ENCODE measurements at regions not wholly inside any gene's neighbourhood (a gene's known extent, or its start where the extent isn't known, plus 50 kb on each side); places are given as distances from the start of the nearest gene placed in this dataset.

DNA sequence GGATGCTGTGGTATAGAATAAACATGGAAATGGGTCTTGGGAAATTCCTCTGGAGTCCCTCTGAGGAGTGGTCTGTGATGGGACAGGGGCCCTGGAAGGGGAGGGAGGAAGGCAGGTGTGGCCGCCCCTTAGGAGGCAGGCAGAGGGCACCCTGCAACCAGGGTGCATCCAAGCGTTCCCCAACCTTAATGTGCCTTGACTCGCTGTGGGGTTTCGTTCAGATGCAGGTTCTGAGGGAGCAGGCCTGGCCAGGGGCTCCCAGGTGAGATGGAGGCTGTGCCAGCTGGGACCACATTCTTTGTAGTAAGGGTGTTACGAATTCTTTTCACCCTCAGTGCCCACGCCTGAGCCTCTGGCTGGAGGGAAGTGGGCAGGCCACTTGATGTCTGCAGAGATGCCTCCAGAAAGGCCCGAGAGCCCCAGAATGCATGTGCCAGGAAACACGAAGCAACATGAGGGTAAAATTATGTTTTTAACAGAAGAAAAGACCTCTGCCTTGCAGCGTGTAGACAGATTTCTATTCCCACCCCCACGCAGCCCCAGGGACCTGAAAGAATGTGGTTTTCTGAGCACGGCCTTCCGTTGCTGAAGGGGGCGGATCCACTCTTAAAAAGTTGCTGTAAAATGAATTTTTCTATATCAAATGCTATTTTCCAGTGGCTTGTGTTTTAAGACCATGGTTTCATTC, 150.4 kb upstream of the IER5L start:
- DNase-seq (ENCODE audit: low read depth), result no peak

DNA sequence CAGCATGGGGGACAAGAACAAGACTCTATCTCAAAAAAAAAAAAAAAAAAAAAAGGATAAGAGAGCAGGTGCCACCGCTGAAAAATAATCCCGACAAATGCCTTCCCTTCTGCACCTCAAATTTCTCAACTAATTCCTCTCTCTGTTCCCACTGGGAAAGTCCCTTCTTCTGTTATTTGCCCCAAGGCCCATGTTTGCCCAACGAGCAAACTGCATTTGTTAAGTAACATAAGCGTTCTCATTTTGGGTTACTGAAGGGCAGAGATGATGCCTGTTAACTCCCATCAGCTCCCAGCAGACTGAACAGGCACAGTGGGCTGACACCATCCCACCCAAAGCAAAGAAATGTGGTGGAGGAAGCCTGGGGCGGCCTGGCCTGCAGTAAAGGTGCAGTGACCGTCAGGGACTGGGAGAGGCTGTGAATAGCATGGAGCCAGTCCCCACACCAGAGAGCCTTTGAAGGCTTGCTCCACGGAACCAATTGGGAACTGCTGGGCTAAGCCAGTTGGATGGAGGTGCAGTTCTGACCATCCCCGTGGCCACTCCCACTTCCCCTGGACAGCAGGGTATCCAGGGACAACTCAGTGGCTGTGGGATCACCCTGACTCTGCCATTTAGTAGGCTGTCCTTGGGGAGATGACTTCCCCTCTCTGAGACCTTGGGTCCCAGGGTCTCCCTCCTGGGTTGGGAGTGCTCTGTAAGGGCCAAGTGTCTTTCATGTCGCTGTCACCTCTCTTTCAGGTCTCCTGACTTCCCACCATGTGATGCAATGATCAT, 149.7 kb upstream of the IER5L start:
- no peak for DNase-seq (ENCODE audit: low read depth)

DNA sequence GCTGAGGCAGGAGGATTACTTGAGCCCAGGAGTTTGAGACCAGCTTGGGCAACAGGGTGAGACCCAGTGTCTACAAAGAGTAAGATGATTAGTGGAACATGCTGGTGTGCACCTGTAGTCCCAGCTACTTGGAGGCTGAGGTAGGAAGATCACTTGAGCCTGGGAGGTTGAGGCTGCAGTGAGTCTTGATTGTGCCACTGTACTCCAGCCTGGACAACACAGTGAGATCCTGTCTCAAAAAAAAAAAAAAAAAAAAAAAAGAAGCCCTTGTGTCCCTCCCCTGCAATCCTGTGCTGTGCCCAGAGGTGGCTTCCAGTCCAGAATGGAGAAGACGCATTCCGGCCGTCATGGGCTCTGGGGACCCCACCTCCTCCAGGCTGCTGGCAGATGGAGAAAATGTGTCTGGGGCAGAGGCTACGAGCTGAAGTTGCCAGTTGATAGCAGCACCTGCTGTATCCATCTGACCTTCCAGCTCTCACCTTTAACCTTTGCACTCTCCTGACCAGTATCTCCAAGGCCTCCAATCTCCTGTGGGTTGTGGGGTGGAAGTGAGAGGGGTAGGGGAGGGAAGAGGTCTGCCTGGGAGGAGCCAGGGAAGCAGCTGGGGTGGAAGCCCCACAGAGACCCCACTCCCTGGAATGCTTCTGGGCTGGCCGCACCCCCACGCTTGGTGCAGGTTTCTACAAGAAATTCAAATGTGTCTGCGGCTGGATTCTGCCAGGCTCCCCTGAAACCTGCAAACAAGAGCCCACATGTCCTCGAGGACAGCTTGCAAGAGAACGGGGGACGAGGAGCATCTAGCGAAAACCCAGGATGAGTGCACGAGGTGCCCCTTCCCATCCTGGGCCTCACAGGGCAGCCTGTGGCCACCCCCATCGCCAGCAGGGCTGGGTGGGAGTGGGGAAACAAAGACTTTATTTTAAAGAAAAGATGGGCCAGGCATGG, 148.3 kb upstream of the IER5L start:
- DNase-seq (ENCODE audit: low read depth), result no peak

DNA sequence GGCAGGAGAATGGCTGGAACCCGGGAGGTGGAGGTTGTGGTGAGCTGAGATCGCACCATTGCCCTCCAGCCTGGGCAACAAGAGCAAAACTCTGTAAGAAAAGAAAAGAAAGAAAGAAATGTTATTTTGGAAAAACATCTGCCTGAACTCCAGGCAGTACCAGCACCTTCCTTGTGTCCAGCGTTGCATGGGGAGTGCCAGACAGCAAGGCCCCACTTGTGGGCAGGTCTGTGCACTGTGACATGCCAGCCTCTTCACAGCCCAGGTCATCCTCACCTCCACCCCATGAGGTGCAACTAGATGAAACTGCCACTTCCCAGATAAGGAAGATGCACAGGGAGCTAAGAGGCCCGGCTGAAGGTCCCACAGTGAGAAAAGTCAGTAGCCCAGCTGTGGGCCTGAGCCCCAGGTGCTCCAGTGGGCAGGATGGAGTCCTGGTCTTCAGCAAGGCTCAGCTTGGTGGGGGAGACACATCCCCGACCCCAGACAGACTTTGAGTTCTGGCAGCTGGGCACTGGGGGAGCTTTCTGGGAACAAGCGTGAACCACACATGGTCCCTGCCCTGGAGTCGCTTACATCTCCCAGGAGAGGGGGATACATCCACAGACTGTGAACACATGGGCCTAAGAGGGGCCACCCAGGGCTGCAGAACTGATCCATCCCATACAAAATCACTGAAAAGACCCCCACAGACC, 146.9 kb upstream of the IER5L start:
- DNase-seq (ENCODE audit: low read depth), result no peak

DNA sequence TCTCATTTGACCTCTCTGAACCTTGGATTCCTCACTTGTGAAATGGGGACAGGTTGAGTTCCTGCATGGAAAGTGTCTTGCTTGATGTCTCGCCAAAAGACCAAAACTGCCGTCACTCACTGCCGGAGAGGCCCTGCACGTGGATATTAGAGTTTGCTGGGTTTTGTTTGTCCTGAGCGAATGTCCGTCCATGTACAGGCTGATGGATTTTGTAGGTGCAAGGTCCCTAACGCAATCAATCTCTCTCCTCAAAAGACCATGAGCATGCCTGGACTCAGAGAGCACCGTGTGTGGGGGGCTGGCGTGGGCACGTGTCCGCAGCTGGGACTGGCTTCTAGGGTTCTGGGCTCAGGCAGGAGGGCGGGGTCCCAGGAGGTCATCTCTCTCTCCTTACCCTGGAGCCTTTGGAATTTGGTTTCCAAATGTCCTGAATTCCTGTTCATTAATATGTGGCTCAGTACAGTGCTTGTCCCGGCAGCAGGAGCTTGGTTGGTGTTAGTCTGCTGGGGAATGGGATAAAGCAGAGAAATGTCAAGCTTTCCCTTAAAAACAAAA, 146.0 kb upstream of the IER5L start:
- no peak for DNase-seq (ENCODE audit: low read depth)

DNA sequence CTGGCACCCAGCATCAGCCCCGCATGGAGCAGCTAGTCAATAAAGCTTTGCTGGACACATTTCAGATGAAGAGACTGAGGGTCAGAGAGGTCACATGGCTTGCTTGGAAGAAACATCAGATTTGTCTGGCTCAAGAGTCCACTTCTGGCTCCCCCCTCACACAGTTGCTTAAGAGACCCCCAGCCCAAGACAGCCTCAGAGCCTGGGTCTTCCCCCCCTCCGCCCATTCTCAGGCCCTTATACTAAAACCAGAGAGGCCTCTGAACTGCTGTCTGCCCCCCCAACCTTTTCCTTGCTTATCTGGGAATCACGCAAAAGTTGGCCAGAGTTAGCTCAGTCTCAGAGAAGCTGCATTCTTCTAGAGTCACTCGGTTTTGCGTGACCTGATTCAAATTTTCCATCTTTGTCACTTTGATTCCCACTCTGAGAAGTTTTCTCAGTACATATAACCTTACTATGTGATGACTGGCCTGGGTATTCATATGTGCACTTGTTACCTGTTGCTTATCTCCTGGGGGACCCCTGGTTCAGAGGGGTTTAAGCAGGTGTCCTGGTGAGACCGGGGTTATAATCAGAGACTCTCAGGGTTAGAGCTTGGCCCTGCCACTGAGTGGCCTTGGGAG, 145.4 kb upstream of the IER5L start:
- no peak for DNase-seq (ENCODE audit: low read depth)

DNA sequence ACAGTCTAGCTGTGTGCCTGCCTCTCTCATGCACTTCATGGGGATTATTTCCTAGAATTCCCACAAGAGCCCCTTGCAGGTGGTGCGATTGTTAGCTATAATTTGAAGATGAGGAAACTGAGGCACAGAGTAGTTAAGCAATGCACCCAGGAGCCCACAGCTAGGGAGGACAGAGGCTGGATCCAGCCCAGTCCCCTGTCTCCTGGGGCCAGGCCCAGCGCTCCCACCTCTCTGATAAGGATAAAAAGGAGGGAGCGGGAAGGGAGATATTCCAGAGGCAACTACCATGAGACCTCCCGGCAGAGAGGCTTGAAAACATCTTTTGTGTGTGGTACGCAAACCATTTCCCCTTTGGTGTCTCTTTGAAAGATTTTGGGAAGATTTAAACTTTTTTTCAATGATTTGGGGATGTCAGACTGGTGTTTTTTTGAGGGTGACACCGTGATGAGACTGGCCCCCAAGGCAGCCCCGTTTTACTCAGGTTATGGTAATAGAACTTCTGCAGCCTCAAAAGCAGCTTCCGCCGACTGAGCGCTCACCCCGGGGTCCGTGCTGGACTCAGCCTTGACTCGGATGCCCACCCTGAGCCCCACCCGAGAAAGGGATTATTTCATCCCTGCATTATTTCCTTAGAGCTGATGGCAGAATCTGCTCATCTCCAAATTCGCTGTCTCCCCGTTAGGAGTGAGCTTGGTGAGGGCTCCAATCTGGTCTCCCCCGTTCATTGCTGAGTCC, 144.7 kb upstream of the IER5L start:
- DNase-seq (ENCODE audit: low read depth), result no peak

DNA sequence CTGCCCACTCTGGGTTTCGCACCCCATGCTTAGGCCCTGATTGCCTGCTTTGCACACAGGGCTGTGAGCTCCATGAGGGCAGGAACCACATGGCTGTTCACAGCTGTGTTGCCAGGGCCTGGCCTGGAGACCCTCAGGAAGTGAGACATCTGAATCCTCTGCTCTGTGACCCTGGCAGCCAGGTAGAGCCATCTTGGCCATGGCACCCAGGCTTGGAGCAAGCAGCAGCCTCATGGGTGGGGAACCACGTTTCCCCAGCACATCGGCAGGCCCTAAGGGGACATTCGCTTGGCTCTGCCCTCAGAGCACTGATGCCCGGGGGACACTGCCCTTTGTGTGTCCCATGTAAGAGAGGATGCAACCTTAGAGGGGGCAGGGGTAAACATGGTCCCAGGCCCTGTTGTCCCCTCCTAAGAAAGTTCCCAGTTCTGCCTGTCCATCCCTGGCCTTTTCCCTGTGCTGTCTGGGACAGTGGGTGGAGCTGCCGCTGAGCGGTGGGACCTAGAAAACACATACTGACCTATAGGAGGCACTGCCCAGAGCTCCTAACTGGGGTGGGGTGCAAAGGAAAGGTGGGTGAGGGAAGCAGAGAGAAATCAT, 144.1 kb upstream of the IER5L start:
- DNase-seq (ENCODE audit: low read depth), result no peak

DNA sequence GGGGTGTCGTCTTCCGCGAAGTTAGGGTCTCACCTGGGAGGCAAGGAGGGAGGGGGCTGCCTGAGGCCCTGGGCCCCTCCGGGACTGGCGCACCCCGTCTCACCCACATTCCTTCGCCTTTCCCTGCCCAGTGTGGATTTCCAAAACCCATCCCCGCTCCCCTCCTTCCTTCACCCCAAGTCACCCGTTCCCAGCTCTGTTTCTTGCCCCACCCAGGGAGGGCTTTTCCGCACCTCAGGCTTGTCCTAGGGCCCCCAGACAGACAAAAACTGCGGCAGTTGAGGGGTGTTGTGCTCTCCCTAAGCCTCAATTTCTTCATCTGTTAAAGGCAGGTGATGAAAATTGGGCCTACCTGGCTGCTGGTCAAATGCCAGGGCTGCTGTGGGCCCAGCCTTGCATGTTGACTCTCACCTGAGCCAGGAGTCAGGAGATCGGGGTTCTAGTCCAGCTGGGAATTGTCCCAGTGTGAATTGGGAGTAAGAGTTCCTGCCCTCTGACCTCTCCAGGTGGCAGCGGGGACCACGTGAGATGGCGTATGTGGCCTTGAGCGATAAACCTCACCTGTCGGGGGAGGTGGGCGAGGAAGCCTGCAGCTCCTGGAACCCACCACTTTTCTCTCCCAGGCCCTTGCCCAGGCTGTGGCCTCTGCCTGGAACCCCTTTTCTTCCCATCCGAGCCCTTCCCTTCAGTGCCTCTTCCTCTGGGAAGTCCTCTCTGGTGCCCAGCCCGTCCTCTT, 143.4 kb upstream of the IER5L start:
- DNase-seq (ENCODE audit: low read depth), result no peak

DNA sequence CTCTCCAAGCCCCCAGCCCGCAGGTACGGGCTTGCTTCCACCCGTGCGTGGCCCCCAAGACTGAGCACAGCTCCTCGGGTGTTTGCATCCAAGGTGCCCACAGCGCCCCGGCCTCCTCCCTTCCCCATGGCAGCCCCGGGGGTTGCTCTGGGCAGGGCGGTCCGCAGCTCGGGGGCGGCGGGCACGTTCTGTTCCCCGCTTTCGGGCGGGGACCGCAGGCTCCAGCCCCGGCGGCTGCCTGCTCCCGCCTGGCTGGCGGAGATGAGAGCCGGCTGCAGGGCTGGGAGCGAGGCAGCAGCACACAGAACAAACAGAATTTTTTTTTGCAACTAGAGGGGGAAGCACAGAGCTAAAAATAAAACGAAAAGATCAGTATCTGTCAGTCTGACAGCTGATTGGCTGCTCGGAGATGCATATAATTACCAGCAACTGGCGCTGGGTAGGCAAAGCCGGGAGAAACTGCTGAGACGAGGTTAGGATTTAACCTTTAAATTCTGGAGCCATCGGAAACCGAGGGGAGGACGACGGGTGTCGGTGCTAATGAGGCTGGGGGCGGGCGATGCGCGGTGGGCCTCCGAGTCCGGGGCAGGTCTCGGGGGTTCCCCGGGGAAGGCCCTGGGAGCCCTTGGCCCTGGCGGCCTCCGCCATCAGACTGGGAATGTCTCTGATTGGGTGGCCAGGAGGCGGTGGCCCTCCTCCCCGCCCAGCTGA, 142.7 kb upstream of the IER5L start:
- DNase-seq (ENCODE audit: low read depth), result no peak

DNA sequence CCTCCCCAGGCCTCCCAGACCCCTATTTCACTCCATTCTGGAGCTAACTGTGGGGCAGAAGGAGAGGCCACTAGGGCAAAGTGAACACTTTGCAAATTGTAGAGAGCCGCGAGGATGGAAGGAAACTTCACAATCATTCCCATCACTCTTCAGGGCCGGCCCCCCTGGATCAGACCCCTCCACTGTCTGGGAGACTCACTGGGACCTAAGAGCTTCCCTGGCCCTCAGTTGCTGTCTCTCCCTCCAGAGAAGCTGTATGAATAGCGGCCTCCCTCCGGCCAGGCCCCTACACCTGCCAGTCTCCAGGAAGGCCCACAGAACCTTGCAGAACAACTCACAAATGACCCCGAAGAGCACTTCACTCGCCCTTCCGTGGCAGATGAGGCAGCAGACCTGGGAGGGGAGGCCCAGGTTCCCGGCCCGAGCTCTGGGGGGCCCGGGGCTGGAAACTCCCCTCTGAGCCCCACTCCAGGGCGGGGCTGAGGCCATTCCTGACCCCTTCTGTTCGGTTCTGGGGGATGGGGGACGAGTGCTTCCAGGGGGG, 141.9 kb upstream of the IER5L start:
- DNase-seq (ENCODE audit: low read depth), result no peak

DNA sequence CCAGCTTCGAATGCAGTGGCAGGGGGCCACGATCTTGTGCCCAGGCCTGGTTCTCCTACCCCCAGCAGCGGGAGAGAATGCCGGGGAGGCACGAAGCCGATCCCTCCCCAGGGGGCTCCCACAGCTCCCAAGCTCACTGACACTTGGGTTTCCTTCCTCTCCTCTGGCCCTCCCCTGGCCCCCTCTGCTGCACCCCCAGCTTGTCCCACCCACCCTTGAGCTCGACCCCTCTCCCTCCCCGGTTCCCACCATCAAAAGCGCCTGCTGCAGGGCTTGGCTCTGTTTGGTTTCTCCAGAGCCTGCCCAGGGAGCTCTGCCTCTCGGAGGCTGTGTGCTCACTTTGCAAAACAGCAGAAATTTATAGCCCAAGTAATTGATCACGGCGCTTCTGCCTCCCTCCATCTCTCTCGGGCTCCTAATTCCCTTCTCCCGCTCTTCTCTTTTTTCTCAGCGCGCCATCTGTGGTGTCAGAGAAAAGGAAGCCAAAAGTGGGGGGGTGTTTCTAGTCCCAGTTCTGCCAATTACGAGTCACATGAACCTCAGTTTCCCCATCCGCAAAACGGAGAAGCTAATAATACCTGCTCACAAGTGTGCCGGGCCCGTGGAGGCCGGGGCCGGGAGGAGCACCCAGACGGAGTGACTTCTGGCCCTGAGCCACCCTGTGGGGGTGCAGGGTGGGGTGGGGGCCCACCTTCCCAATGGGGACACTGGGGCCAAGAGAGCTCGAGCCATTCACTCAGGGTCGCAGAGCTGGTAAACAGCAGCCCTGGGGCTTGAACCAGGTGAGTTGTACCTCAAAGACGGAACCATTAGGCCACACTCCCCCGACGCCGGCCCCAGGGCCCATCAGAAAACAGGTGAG, 141.2 kb upstream of the IER5L start:
- DNase-seq (ENCODE audit: low read depth), result no peak

DNA sequence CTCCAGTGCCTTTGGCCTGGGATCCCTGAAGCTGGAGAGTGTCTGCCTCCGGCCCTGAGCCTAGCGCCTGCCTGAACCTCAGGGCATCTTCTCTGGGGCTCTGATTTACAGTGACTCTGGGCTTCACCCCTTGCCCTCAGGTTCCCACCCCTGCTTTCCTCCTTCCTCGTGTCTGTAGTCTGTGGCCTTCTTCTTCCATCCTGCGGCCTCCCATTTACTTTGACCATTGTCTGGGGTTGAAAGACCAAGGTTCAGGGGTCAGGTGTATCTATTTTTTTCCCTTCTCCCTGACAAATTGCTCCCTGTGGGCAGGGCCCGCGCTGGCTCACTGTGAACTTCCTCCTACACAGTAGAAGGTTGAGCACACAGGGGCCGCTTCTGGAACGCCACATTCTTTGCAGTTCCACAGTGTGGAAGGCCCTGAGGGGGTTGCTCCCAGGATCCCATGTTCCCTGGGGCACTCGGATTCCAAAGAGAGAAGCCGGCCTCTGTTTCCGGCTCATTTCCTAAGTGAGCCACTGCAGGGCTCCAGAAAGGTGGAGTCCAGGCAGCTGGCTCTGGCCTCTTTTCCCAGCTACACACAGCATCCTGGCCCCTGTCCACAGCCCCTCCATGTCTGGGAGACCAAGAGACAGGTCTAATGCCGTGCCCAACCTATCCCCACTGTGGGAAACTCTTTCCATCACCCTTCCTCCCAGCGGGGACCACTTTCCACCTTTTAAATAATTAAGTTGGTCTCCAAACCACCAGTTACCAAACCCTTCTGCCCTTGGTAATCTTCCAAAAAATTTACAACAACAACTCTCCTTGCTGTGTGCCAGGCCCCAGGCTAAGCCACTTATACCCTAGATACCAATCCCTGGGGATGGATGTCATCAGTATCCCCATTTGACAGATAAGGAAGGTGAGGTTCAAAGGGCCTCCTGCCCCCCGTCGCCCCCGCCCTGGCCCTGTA, 140.3 kb upstream of the IER5L start:
- DNase-seq (ENCODE audit: low read depth), result no peak

DNA sequence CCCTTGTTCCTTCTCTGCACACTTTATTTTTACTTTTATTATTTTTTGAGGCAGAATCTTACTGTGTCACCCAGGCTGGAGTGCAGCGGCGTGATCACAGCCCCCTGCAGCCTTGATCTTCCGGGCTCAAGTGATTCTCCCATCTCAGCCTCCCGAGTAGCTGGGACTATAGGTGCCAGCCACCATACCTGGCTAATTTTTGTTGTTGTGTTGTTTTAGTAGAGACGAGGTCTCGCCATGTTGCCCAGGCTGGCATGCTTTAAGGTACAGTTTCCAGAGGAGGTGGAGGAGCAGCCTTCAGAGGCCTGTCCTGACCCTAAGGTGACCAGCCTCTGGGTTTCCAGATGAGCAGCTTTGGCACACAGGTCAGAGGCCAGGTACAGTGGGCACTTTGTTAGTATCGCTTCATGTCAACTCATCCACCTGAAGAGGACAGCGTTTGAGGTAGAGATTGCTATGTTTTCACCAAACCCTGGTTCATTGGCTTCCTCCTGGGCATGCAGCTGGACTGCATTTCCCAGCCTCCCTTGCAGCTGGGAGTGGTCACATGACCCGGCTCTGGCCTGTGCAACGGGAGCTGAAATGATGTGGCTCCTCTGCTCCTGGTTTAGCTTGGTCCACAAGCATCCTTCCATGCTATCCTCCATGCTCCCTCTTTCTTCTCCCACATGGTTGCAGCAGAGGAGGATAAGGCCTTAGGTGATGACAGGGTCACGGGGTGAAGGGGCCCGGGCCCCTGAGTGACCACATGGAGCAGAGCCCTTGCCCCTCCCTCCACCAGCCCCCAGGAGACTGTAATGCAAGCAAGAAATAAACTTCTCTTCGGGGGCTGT, 139.3 kb upstream of the IER5L start:
- no peak for DNase-seq (ENCODE audit: low read depth)

DNA sequence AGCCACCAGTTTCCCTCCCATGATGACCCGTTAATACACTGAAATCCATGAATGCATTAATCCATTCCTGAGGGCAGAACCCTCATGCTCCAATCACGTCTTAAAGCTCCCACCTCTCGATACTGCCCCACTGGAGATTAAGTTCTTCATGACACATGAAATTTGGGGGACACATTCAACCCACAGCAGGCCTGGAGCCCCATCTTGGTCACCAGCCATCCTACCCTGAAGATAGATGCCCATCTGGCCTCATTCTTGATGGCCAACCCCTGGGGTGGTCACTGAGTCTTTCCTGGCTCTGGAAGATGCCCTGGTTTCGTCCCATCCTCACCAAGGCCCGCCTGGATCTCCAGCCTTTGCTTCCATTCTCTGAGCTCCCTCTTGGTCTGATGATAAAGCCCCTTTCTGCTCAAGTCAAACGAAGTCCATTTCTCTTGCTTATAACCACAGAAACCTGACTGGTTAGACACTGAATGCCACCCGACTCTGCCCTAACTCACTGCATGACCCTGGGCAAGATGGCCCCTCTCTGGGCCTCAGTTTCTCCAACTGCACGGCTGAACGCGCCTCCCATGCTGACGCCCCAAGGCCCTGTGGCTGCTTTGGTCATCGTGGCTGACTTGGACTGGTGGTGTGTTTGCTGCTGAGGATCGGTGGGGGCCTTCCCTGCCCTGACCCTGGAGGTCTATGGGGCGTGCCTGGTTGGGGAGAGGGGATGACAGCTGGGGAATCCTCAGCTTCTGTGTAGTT, 138.4 kb upstream of the IER5L start:
- no peak for DNase-seq (ENCODE audit: low read depth)
